ENCODE measurements at regions not wholly inside any gene's neighbourhood (a gene's known extent, or its start where the extent isn't known, plus 50 kb on each side); places are given as distances from the start of the nearest gene placed in this dataset.

DNA sequence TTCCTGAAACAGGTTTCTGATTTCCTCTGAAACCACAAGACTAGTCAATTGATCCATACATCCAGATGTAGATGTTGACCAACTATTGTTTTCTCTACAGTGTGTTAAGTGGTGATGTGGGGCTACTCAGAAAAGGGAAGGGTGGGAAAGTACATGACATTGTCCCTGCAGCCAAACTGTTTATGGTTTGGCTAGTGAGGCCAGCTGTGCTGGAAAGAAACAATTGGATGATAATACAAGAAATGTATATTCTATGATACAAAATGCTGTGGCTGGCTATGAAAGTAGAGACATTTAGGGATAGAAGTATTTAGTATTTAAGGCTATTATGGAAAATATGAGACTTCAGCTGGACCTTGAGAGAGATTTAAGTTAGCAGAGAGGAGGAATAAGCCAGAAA is 244.5 kb downstream of the ADGRL2 start:
- Histone ChIP-seq H3K36me3 (no peaks in the 10 kb centered on the region), H3K27ac (no peak overlapping the region), H3K27me3 (no peaks in the 10 kb centered on the region), H3K9me3 (no peaks in the 10 kb centered on the region), H3K4me1 (no peaks in the 10 kb centered on the region), H3K4me3 (no peak overlapping the region)
- no peak for TF ChIP-seq CTCF (IDR thresholded peaks at IDR 0.05)
- DNase-seq (ENCODE audit: low spot score in 2 of 2) = no peak
- intact Hi-C loops (cut with DNase I; ENCODE audit: low total_unique reads) = no loop called here

DNA sequence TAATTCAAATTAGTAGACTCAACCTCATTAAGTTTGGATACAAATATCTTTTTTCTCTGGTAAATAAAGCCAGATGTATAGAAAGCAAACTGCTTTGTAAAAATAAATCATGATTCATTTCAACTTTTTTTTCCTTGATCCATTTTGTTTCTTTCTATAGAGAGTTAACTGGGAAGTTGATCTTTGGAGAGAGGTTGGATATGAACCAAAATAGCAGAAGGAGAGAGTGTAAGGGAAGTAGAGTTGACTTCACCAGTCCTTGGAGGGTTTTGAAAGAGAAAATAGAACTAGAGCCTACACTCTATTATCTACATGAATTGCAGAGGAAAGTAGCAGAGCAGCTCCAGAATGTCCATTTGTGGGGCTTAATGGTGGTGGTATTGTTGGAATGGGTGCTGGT is 243.8 kb downstream of the ADGRL2 start:
- no peaks in the 10 kb centered on the region for H3K36me3 ChIP-seq
- no peaks in the 10 kb centered on the region for H3K4me1 ChIP-seq
- H3K9me3 ChIP-seq = no peaks in the 10 kb centered on the region
- H3K27ac ChIP-seq = no peak overlapping the region
- intact Hi-C loops (cut with DNase I; ENCODE audit: low total_unique reads) = no loop called here
- H3K4me3 ChIP-seq = no peak overlapping the region
- H3K27me3 ChIP-seq = no peaks in the 10 kb centered on the region
- TF ChIP-seq POLR2A (IDR thresholded peaks at IDR 0.05) = no peak
- no peak for TF ChIP-seq POLR2AphosphoS5 (IDR thresholded peaks at IDR 0.05)
- no peak for TF ChIP-seq CTCF (IDR thresholded peaks at IDR 0.05)
- no peak for DNase-seq (ENCODE audit: low spot score in 2 of 2)

GRCh38 chr1:82044111-82044510 is 243.4 kb downstream of the ADGRL2 start:
- Histone ChIP-seq H3K4me1 (no peaks in the 10 kb centered on the region), H3K36me3 (no peaks in the 10 kb centered on the region), H3K9me3 (no peaks in the 10 kb centered on the region), H3K27ac (no peak overlapping the region), H3K27me3 (no peaks in the 10 kb centered on the region), H3K4me3 (no peak overlapping the region)
- TF ChIP-seq CTCF (IDR thresholded peaks at IDR 0.05) (no peak), POLR2A (IDR thresholded peaks at IDR 0.05) (no peak), POLR2AphosphoS5 (IDR thresholded peaks at IDR 0.05) (no peak)
- no peak for DNase-seq (ENCODE audit: low spot score in 2 of 2)
- intact Hi-C loops (cut with DNase I; ENCODE audit: low total_unique reads) = no loop called here

- Histone ChIP-seq H3K9me3 (no peaks in the 10 kb centered on the region), H3K4me1 (no peaks in the 10 kb centered on the region), H3K4me3 (no peak overlapping the region), H3K27ac (no peak overlapping the region), H3K36me3 (no peaks in the 10 kb centered on the region), H3K27me3 (no peaks in the 10 kb centered on the region)
- DNase-seq (ENCODE audit: low spot score in 2 of 2) = no peak
- intact Hi-C loops (cut with DNase I; ENCODE audit: low total_unique reads) = no loop called here
- TF ChIP-seq CTCF (IDR thresholded peaks at IDR 0.05) = no peak
- TF ChIP-seq POLR2AphosphoS5 (IDR thresholded peaks at IDR 0.05) = no peak
These were observed 241.7 kb downstream of the ADGRL2 start for GRCh38 chr1:82042306-82043060.
